ENCODE measurements at regions not wholly inside any gene's neighbourhood (a gene's known extent, or its start where the extent isn't known, plus 50 kb on each side); places are given as distances from the start of the nearest gene placed in this dataset.

DNA sequence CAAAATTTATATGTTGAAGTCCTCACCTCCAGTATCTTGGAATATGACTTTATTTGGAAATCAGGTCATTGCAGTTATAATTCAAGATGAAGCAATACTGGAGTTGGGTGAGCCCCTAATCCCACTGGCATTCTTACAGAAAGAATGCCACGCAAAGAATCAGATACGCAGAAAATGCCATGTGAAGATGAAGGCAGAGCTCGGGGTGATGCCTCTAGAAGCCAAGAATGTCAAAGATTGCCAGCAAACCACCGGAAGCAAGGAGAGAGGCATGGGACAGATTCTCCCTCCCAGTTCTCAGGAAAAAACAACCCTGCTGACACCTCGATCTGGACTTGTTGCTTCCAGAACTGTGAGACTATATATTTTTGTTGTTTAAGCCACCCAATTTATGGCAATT, 273.4 kb upstream of the CITED2 start:
- no peak overlapping the region for H3K27ac ChIP-seq
- no peaks in the 10 kb centered on the region for H3K36me3 ChIP-seq
- DNase-seq = no peak
- H3K4me3 ChIP-seq = no peak overlapping the region
- TF ChIP-seq POLR2A (IDR thresholded peaks at IDR 0.05) = no peak
- H3K27me3 ChIP-seq = no peaks in the 10 kb centered on the region
- no peaks in the 10 kb centered on the region for H3K9me3 ChIP-seq
- intact Hi-C loops (cut with DNase I) = no loop called here
- H3K4me1 ChIP-seq = peaks cover 0 to 18% (median 0%) of the 10 kb centered on the region in 3 donors
- 57 to 88% methylated on average over 5 of the region's 5 CpGs for WGBS, 2 donors

DNA sequence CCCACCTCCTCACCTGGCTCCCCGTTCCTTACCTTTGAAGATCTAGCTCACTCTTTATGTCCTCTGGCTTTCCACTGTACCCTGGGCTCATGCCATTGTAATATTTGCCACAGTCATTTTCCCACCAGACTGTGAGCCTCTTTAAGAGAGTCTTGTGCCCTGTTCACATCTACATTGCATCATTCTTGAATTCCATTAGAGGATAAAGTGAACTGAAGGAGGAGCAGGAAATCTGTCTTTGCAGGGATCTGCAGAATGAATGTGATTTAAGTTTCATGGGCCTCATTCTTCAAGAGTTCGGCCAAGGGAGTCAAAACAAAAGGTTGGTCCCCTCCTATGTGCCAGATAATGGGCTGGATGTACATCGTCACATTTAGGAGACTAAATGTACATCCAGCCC, 272.6 kb upstream of the CITED2 start:
- Histone ChIP-seq H3K9me3 (no peaks in the 10 kb centered on the region), H3K36me3 (no peaks in the 10 kb centered on the region), H3K27me3 (no peaks in the 10 kb centered on the region), H3K27ac (no peak overlapping the region), H3K4me1 (peaks cover 0 to 18% (median 0%) of the 10 kb centered on the region in 3 donors), H3K4me3 (no peak overlapping the region)
- intact Hi-C loops (cut with DNase I) = no loop called here
- DNase-seq = no peak
- TF ChIP-seq POLR2A (IDR thresholded peaks at IDR 0.05) = no peak
- TF ChIP-seq, protein P1, sequence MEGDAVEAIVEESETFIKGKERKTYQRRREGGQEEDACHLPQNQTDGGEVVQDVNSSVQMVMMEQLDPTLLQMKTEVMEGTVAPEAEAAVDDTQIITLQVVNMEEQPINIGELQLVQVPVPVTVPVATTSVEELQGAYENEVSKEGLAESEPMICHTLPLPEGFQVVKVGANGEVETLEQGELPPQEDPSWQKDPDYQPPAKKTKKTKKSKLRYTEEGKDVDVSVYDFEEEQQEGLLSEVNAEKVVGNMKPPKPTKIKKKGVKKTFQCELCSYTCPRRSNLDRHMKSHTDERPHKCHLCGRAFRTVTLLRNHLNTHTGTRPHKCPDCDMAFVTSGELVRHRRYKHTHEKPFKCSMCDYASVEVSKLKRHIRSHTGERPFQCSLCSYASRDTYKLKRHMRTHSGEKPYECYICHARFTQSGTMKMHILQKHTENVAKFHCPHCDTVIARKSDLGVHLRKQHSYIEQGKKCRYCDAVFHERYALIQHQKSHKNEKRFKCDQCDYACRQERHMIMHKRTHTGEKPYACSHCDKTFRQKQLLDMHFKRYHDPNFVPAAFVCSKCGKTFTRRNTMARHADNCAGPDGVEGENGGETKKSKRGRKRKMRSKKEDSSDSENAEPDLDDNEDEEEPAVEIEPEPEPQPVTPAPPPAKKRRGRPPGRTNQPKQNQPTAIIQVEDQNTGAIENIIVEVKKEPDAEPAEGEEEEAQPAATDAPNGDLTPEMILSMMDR (IDR thresholded peaks at IDR 0.05) = no peak
- 64 to 79% methylated on average over 3 of the region's 3 CpGs for WGBS, 2 donors

DNA sequence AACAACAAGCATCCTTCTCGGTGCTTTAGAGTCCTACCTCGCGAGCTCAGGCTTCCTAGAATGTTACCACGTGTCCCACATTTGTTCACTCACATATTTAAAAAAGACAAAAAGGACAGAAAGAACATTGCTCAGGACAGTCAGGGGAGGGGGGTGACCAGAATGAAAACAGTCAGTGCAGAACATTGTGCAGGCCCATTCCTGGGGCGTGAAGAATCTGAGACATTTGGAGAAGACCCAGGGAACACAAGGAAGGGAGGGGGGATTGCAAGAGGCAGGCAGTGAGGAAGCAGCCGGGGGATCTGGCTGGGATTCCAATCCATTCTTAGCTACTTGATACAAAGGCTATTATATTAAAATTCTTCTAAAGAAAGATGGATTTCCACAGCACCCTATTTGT, 270.4 kb upstream of the CITED2 start:
- Histone ChIP-seq H3K4me3 (no peak overlapping the region), H3K27me3 (no peaks in the 10 kb centered on the region), H3K4me1 (peaks cover 0 to 18% (median 0%) of the 10 kb centered on the region in 3 donors), H3K36me3 (no peaks in the 10 kb centered on the region), H3K9me3 (no peaks in the 10 kb centered on the region), H3K27ac (peak overlapping the region in 2 of 4 donors; percentile 7 to 10)
- intact Hi-C loops (cut with DNase I) = no loop called here
- 63 to 75% methylated on average over 6 of the region's 6 CpGs for WGBS, 2 donors
- no peak for DNase-seq
- TF ChIP-seq, protein P1 (IDR thresholded peaks at IDR 0.05) = no peak
- no peak for TF ChIP-seq POLR2A (IDR thresholded peaks at IDR 0.05)

DNA sequence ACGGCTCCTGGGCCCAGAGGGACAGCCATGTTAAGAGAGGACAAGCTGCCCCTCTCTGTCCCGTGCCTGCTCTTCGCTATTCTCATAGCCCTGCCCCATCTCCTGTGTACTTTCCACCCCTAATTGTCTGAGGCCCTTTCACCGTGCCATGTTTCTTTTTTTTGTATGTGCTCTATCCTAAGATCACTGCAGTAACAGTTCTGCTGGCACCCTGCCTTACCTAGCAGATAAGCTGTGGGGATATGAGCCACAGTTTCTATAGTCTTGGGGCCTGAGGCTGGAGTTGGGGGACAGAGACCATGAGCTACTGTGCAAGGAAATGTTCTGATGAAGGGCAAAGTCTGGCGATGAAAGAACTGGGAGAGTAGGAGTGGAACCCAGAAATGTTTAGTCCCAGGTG, 269.5 kb upstream of the CITED2 start:
- peak overlapping the region in 1 of 4 donors; percentile 21 for H3K27ac ChIP-seq
- no peaks in the 10 kb centered on the region for H3K36me3 ChIP-seq
- intact Hi-C loops (cut with DNase I) = no loop called here
- WGBS, 2 donors = 79 to 80% methylated on average over 5 of the region's 5 CpGs
- H3K9me3 ChIP-seq = no peaks in the 10 kb centered on the region
- no peak overlapping the region for H3K4me3 ChIP-seq
- DNase-seq = no peak
- H3K4me1 ChIP-seq = peaks cover 0 to 18% (median 0%) of the 10 kb centered on the region in 3 donors
- H3K27me3 ChIP-seq = no peaks in the 10 kb centered on the region
- no peak for TF ChIP-seq POLR2A (IDR thresholded peaks at IDR 0.05)
- TF ChIP-seq, protein P1 (IDR thresholded peaks at IDR 0.05) = no peak

DNA sequence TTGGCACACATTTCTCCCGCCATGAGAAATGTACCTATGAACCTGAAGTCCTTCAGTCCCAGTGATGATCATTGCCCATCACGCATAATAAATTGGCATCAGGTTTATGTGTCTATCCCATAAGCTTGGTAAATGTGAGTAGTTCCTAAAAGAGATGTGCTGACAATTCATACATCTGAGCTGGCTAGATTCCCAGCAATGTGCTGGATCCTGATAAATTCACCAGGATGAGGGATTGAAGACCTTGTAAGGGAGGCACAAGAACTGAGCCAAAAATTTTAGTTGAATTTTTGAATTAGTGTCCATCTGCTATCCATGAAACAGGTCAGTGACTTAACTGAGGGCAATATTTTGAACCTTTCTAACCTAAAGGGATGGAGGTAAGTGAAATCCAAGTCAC, 267.9 kb upstream of the CITED2 start:
- WGBS, 2 donors = 47 to 62% methylated on average over 2 of the region's 2 CpGs
- H3K4me3 ChIP-seq = no peak overlapping the region
- no peak overlapping the region for H3K27ac ChIP-seq
- intact Hi-C loops (cut with DNase I) = no loop called here
- TF ChIP-seq, protein P1 (IDR thresholded peaks at IDR 0.05) = no peak
- TF ChIP-seq POLR2A (IDR thresholded peaks at IDR 0.05) = no peak
- DNase-seq = no peak
- H3K36me3 ChIP-seq = no peaks in the 10 kb centered on the region
- no peaks in the 10 kb centered on the region for H3K27me3 ChIP-seq
- H3K4me1 ChIP-seq = peaks cover 0 to 18% (median 0%) of the 10 kb centered on the region in 3 donors
- no peaks in the 10 kb centered on the region for H3K9me3 ChIP-seq

DNA sequence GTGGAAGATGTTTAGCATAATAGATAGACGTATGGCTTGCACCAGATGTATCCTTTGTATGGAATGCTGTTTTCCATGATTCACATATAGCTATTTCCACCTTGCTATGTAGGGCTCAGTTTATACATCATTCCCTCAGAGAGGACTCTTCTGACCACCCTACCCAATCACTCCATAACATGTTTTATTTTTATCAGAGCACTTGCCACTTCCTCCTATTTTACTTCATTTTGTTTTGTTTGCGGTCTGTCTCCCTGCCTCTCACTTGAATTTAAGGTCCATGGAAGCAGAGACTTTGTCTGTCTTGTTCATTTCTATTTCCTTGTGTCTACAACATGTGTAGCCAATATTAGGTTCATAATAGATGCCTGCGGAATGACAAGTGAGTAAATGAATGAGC, 266.9 kb upstream of the CITED2 start:
- TF ChIP-seq, protein P1 (IDR thresholded peaks at IDR 0.05) = no peak
- TF ChIP-seq POLR2A (IDR thresholded peaks at IDR 0.05) = no peak
- Histone ChIP-seq H3K27ac (no peak overlapping the region), H3K9me3 (no peaks in the 10 kb centered on the region), H3K27me3 (no peaks in the 10 kb centered on the region), H3K4me1 (peaks cover 0 to 20% (median under 1%) of the 10 kb centered on the region in 3 donors), H3K4me3 (no peak overlapping the region), H3K36me3 (no peaks in the 10 kb centered on the region)
- intact Hi-C loops (cut with DNase I) = no loop called here
- 64 to 77% methylated on average over 3 of the region's 3 CpGs for WGBS, 2 donors
- DNase-seq = no peak
